Tibial nerve (tissue), 3 donors: ENCODE measurements at regions not wholly inside any gene's neighbourhood (a gene's known extent, or its start where the extent isn't known, plus 50 kb on each side); places are given as distances from the start of the nearest gene placed in this dataset.

Experiments
- POLR2A ChIP-seq, 2 donors: fragments of 450-650 bp; IDR thresholded peaks; one replicate each; pipeline ENCODE4 v1.6.1; 2017; ENCODE audit warnings: antibody characterized with exemption in 2 of 2, mild to moderate bottlenecking in 2 of 2, moderate library complexity in 2 of 2
- TF ChIP-seq, protein P1 (sequence below), 5 experiments: fragments of 200-600 bp in 3 of 5; fragments of 450-650 bp in 2 of 5; sonication (generic) in 3 of 5; IDR thresholded peaks; one replicate each; pipeline ENCODE4 v1.5.1; 2016 to 2019; ENCODE audit warnings: antibody characterized with exemption in 5 of 5, mild to moderate bottlenecking in 3 of 5, moderate library complexity in 2 of 5

DNA sequence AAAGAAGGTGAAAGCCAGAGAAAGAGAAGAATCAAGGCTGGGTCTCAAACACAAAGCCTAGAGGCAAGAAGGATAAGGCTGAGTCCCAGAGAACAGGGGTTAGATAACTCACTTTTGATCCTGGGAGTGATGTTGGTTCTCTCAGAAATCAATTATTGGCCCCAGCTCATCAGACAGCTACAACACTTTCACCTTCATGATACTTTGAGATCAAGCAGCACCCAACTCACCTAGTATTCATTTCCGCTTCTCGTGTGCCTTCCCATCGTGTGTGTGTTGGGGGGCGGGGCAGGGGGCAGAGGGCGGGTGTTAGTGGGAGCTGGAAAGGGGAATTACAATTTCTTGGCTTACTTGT lies 92.2 kb upstream of the RAD23B start:
- TF ChIP-seq, protein P1, sequence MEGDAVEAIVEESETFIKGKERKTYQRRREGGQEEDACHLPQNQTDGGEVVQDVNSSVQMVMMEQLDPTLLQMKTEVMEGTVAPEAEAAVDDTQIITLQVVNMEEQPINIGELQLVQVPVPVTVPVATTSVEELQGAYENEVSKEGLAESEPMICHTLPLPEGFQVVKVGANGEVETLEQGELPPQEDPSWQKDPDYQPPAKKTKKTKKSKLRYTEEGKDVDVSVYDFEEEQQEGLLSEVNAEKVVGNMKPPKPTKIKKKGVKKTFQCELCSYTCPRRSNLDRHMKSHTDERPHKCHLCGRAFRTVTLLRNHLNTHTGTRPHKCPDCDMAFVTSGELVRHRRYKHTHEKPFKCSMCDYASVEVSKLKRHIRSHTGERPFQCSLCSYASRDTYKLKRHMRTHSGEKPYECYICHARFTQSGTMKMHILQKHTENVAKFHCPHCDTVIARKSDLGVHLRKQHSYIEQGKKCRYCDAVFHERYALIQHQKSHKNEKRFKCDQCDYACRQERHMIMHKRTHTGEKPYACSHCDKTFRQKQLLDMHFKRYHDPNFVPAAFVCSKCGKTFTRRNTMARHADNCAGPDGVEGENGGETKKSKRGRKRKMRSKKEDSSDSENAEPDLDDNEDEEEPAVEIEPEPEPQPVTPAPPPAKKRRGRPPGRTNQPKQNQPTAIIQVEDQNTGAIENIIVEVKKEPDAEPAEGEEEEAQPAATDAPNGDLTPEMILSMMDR (IDR thresholded peaks at IDR 0.05), result no peak
- no peak for TF ChIP-seq POLR2A (IDR thresholded peaks at IDR 0.05)
